PC-3 (cell line): ENCODE measurements at regions not wholly inside any gene's neighbourhood (a gene's known extent, or its start where the extent isn't known, plus 50 kb on each side); places are given as distances from the start of the nearest gene placed in this dataset.
A peak's percentile ranks its signal among the peaks of the same experiment; 100 is the strongest.
"Not testable (repeated sequence)": the region's sequence is repeated elsewhere in the genome, so short reads cannot be mapped to it uniquely, and the experiment has no call there.

Experiments used
- ATAC-seq: fragments of 200-7000 bp; cut with Tn5 transposase; 2 replicates; pipeline ENCODE4 v1.9.1; 2020; ENCODE audit warnings: mild to moderate bottlenecking, moderate library complexity
- BruUV-seq: library from RNA; stranded (reverse); fragments of 400-500 nt; replicated peaks from 2 replicates; lab custom pipeline; 2021; lab: Mats Ljungman, UMichigan
- CTCF ChIA-PET: fragments of 300-600 bp; sonication (Branson Sonifier 250); formaldehyde crosslinking; loops from one replicate; lab custom pipeline; 2022; ENCODE audit warnings: antibody characterized with exemption; lab: Charles Lee
- POLR2A ChIA-PET: fragments of 300-600 bp; sonication (Branson Sonifier 250); formaldehyde crosslinking; loops from one replicate; lab custom pipeline; 2022; ENCODE audit warnings: antibody characterized with exemption; ENCODE audit not compliant: unreplicated experiment; lab: Charles Lee
- DNase-seq: peaks from one replicate; pipeline ENCODE4 v3.0.0-alpha.2; 2015
- H2AFZ ChIP-seq: fragments of 300-600 bp; sonication (generic); 2 replicates; pipeline ENCODE4 v1.6.0; 2016; ENCODE audit warnings: antibody characterized with exemption, low read length
- H3F3A ChIP-seq: fragments of 300-600 bp; sonication (generic); one replicate; pipeline ENCODE4 v1.6.0; 2017; ENCODE audit warnings: antibody characterized with exemption, low read length, control low read depth, mild to moderate bottlenecking; ENCODE audit not compliant: unreplicated experiment
- H3K27ac ChIP-seq: fragments of 300-600 bp; sonication (generic); 2 replicates; pipeline ENCODE4 v1.5.1; 2016; ENCODE audit warnings: mild to moderate bottlenecking, low read length
- H3K27me3 ChIP-seq: fragments of 300-600 bp; sonication (generic); 2 replicates; pipeline ENCODE4 v1.6.1; 2016; ENCODE audit warnings: low read length, mixed read lengths
- H3K36me3 ChIP-seq: fragments of 300-600 bp; sonication (generic); 2 replicates; pipeline ENCODE4 v1.6.1; 2016; ENCODE audit warnings: low read depth, mixed run types, low read length, mixed read lengths
- H3K4me1 ChIP-seq: fragments of 300-600 bp; sonication (generic); 2 replicates; pipeline ENCODE4 v1.5.1; 2016; ENCODE audit warnings: low read length; ENCODE audit not compliant: insufficient read depth
- H3K4me2 ChIP-seq: fragments of 300-600 bp; sonication (generic); 2 replicates; pipeline ENCODE4 v1.6.0; 2016; ENCODE audit warnings: low read length
- H3K4me3 ChIP-seq: fragments of 300-600 bp; sonication (generic); 2 replicates; pipeline ENCODE4 v1.5.1; 2016; ENCODE audit warnings: mild to moderate bottlenecking, low read length, mixed read lengths
- H3K79me2 ChIP-seq: fragments of 300-600 bp; sonication (generic); 2 replicates; pipeline ENCODE4 v1.6.1; 2017; ENCODE audit warnings: low read length, mixed read lengths
- H3K9ac ChIP-seq: fragments of 300-600 bp; sonication (generic); 2 replicates; pipeline ENCODE4 v1.6.0; 2016; ENCODE audit warnings: mild to moderate bottlenecking, low read length
- H3K9me2 ChIP-seq: fragments of 300-600 bp; sonication (generic); replicated peaks from 2 replicates; pipeline ENCODE4 v1.6.1; 2016; ENCODE audit warnings: mixed run types, low read length, mixed read lengths
- H3K9me3 ChIP-seq: fragments of 300-600 bp; sonication (generic); 2 replicates; pipeline ENCODE4 v1.6.1; 2016; ENCODE audit warnings: low read length, mixed read lengths
- H4K20me1 ChIP-seq: fragments of 300-600 bp; sonication (generic); 2 replicates; pipeline ENCODE4 v1.6.1; 2016; ENCODE audit warnings: low read length, mixed read lengths
- EZH2 ChIP-seq: fragments of 300-600 bp; sonication (generic); IDR thresholded peaks from one replicate; pipeline ENCODE4 v1.6.1; 2017; ENCODE audit warnings: antibody characterized with exemption, mild to moderate bottlenecking, low read length; ENCODE audit not compliant: unreplicated experiment
- intact Hi-C: fragments of 100-400 bp; cut with micrococcal nuclease; formaldehyde crosslinking; loops from 2 replicates; pipeline ENCODE4 v1.9.0; 2023
- TF ChIP-seq, protein P1 (sequence below): fragments of 300-600 bp; sonication (generic); conservative IDR thresholded peaks from 2 replicates; pipeline ENCODE4 v1.5.1; 2017; ENCODE audit warnings: antibody characterized with exemption, low read depth, mild to moderate bottlenecking, low read length

DNA sequence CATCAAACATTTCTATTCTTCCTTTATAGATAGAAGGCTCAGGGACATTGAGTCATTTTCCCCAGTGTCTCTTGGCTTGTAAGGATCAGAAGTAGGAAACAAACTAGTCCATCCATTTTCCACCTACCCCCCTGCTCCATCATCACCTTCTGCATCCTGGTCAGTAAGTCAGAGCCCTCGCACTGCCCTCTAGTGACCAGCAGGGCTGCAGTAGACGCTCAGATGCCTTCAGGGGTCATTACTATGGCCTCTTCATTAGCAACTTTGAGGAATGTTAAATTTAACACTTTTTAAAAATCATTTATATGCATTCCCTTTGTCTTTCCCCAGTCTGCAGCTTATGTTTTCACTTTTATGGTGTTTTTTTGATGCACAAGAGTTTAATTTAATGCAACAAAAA, 228.4 kb upstream of the PRSS1 start:
- intact Hi-C loops: not testable (repeated sequence)
- CTCF ChIA-PET: interaction anchor here (1.5 kb wide), 1 partner anchor 13 kb away, joined by 6 read pairs; no protein-coding TSS in a partner anchor

DNA sequence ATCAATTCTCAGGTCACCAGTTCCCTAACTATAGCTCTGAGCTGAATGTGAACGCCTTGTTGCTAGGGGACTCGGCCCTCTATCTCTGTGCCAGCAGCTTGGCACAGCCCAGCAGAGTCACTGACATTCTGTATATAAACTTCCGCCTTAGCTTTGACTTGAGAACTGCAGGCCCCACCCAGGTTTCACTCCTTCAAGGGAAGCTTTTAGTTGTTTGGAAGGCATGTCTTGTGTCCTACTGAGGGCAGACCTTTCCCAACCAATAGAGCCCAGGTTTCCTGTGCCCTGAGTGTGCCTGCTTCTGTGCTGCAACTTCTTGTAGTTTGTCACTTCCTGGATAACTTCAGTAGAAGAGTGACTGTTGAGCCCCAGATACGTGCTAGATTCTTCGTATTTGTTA, 228.8 kb upstream of the PRSS1 start:
- DNase-seq, H3K36me3 ChIP-seq, intact Hi-C loops, H3K9ac ChIP-seq, H3K4me3 ChIP-seq, H3K79me2 ChIP-seq, H3K27ac ChIP-seq, ATAC-seq, H3F3A ChIP-seq, BruUV-seq, H3K9me2 ChIP-seq, H2AFZ ChIP-seq, POLR2A ChIA-PET, H3K27me3 ChIP-seq, H4K20me1 ChIP-seq, H3K4me2 ChIP-seq, H3K9me3 ChIP-seq, H3K4me1 ChIP-seq: not testable (repeated sequence)
- CTCF ChIA-PET: interaction anchor here (1.5 kb wide), 1 partner anchor 12 kb away, joined by 6 read pairs; no protein-coding TSS in a partner anchor

More for the DNA sequence above, 228.4 kb upstream of the PRSS1 start:
- H3K9me3 ChIP-seq, H2AFZ ChIP-seq, H3F3A ChIP-seq, H3K9me2 ChIP-seq, H3K4me1 ChIP-seq, H3K36me3 ChIP-seq, BruUV-seq, H3K4me2 ChIP-seq, H3K79me2 ChIP-seq, H3K27me3 ChIP-seq, H3K9ac ChIP-seq, POLR2A ChIA-PET, H3K27ac ChIP-seq, H4K20me1 ChIP-seq, H3K4me3 ChIP-seq: not testable (repeated sequence)
- DNase-seq: peak; percentile 39
- ATAC-seq: peak; percentile 51; the same call in 1 of the 2 replicates
- TF ChIP-seq, protein P1, sequence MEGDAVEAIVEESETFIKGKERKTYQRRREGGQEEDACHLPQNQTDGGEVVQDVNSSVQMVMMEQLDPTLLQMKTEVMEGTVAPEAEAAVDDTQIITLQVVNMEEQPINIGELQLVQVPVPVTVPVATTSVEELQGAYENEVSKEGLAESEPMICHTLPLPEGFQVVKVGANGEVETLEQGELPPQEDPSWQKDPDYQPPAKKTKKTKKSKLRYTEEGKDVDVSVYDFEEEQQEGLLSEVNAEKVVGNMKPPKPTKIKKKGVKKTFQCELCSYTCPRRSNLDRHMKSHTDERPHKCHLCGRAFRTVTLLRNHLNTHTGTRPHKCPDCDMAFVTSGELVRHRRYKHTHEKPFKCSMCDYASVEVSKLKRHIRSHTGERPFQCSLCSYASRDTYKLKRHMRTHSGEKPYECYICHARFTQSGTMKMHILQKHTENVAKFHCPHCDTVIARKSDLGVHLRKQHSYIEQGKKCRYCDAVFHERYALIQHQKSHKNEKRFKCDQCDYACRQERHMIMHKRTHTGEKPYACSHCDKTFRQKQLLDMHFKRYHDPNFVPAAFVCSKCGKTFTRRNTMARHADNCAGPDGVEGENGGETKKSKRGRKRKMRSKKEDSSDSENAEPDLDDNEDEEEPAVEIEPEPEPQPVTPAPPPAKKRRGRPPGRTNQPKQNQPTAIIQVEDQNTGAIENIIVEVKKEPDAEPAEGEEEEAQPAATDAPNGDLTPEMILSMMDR: peak; percentile 72

DNA sequence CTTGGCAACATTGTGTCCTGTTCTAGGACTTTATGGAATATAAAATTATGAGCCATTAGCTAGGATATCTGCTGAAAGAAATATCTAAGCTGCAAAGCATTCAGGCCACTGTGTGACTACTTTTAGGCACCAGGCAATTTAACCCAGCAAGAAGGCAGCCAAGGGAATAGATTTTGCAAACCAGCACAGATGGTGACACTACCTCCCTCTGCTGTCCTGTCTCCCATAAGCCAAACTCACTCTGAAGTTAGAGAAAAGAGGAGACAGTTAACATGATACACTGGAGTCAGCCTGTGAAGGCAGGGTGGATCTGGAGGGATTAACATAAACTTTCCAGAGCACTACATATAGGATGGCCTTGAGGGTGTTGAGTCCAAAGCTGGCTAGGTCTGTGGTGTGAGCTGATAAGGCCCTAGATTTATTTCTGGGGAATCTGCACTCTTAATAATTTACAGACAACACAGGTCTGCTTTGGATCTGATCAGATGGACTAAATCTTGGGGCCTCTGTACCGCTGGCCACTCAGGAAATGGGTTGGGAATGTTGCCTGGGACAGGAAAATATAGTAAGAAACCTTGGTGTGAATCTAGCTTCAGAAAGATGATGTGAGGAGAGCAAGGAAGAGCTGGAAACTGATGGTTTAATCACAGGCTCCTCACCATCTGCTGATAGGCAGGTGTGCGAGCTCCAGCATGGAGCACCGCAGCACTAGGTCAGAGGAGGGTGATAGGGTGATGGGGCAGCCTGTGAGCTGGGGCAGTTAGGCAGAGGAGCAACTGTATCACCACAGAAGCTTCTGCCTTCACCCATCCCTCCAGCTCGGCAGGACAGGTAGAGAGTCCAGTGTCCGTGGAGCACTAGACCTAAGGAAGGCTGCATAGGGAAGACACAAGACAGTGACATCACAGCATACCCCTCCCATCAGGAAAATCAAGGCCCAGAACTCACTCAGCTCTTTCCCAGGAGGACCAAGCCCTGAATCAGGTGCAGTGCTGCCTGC, 229.9 kb upstream of the PRSS1 start:
- BruUV-seq: no TSS peak
- Histone ChIP-seq H3K36me3 (no peaks in the 10 kb centered on the region), H2AFZ (no peak overlapping the region), H3K79me2 (no peaks in the 10 kb centered on the region), H3K9me3 (no peaks in the 10 kb centered on the region), H3K4me1 (peaks cover 6% of the 10 kb centered on the region), H3K9me2 (no peaks in the 10 kb centered on the region), H3K9ac (no peak overlapping the region), H3F3A (no peaks in the 10 kb centered on the region), H3K4me2 (no peak overlapping the region), H3K27me3 (no peaks in the 10 kb centered on the region), H3K4me3 (no peak overlapping the region), H3K27ac (no peak overlapping the region), H4K20me1 (no peaks in the 10 kb centered on the region)
- ChIA-PET CTCF (interaction anchor here (0.5 to 1.5 kb wide), 3 partner anchors 11 to 70 kb away, joined by 3 to 6 read pairs (median 4); no protein-coding TSS in a partner anchor), POLR2A (no interaction called here)
- DNase-seq (no peak), ATAC-seq (peak; percentile 27)
- intact Hi-C loops: loop anchor here (1.0 kb wide), 2 partner anchors 23 to 41 kb away; no protein-coding TSS in a partner anchor
- TF ChIP-seq, protein P1: peak; percentile 35; the same call in 1 of the 2 replicates
- no peak for TF ChIP-seq EZH2
